HepG2 (cell line): ENCODE measurements at regions not wholly inside any gene's neighbourhood (a gene's known extent, or its start where the extent isn't known, plus 50 kb on each side); places are given as distances from the start of the nearest gene placed in this dataset.

ENCODE experiments used
- CENPX ChIP-seq: sonication (generic); formaldehyde crosslinking; IDR thresholded peaks from 2 replicates; pipeline ENCODE4 v1.9.0; 2021; ENCODE audit warnings: mild to moderate bottlenecking, missing genetic modification reagents, moderate library complexity
- GZF1 ChIP-seq: sonication (generic); formaldehyde crosslinking; IDR thresholded peaks from 2 replicates; pipeline ENCODE4 v1.5.1; 2020; ENCODE audit warnings: mild to moderate bottlenecking, missing genetic modification reagents
- HOXA9 ChIP-seq: sonication (generic); formaldehyde crosslinking; IDR thresholded peaks from 2 replicates; pipeline ENCODE4 v1.8.1; 2022; ENCODE audit warnings: missing genetic modification reagents, mild to moderate bottlenecking, moderate library complexity, borderline replicate concordance
- KDM3A ChIP-seq: IDR thresholded peaks from 2 replicates; pipeline ENCODE4 v1.6.1; 2018; ENCODE audit warnings: low read depth, missing compliant biosample characterization
- KDM5B ChIP-seq: sonication (generic); formaldehyde crosslinking; IDR thresholded peaks from 2 replicates; pipeline ENCODE4 v1.4.0; 2020; ENCODE audit warnings: missing genetic modification reagents, mild to moderate bottlenecking, borderline replicate concordance
- KDM6A ChIP-seq: IDR thresholded peaks from 2 replicates; pipeline ENCODE4 v1.6.1; 2016; ENCODE audit warnings: low read depth
- MEIS1 ChIP-seq: sonication (generic); formaldehyde crosslinking; IDR thresholded peaks from 2 replicates; pipeline ENCODE4 v1.9.0; 2021; ENCODE audit warnings: mild to moderate bottlenecking, missing genetic modification reagents, moderate library complexity, borderline replicate concordance
- NFE2 ChIP-seq: sonication (generic); formaldehyde crosslinking; IDR thresholded peaks from 2 replicates; pipeline ENCODE4 v1.4.0; 2020; ENCODE audit warnings: missing genetic modification reagents
- PRDM4 ChIP-seq: sonication (generic); formaldehyde crosslinking; IDR thresholded peaks from 2 replicates; pipeline ENCODE4 v1.9.0; 2021; ENCODE audit warnings: missing genetic modification reagents, borderline replicate concordance
- RARG ChIP-seq: sonication (generic); formaldehyde crosslinking; IDR thresholded peaks from 2 replicates; pipeline ENCODE4 v1.4.0; 2020; ENCODE audit warnings: low read depth, mild to moderate bottlenecking, missing genetic modification reagents
- RXRA ChIP-seq: sonication (generic); formaldehyde crosslinking; IDR thresholded peaks from 2 replicates; pipeline ENCODE4 v1.5.1; 2020; ENCODE audit warnings: missing genetic modification reagents
- SMYD3 ChIP-seq: sonication (generic); formaldehyde crosslinking; IDR thresholded peaks from 2 replicates; pipeline ENCODE4 v1.8.1; 2023; ENCODE audit warnings: mild to moderate bottlenecking, missing genetic modification reagents
- SP5 ChIP-seq: IDR thresholded peaks from 2 replicates; pipeline ENCODE4 v1.6.1; 2016; ENCODE audit warnings: low read depth, borderline replicate concordance
- THYN1 ChIP-seq: sonication (generic); formaldehyde crosslinking; IDR thresholded peaks from 2 replicates; pipeline ENCODE4 v1.8.1; 2023; ENCODE audit warnings: low read depth, mild to moderate bottlenecking, moderate library complexity, missing genetic modification reagents, borderline replicate concordance
- ZKSCAN1 ChIP-seq: fragments of 150-350 bp; IDR thresholded peaks from 2 replicates; pipeline ENCODE4 v1.6.1; 2014; ENCODE audit warnings: low read length
- ZNF136 ChIP-seq: sonication (generic); formaldehyde crosslinking; IDR thresholded peaks from 2 replicates; pipeline ENCODE4 v1.8.1; 2022; ENCODE audit warnings: low read depth, mild to moderate bottlenecking, moderate library complexity, missing genetic modification reagents
- ZNF414 ChIP-seq: sonication (generic); formaldehyde crosslinking; IDR thresholded peaks from 2 replicates; pipeline ENCODE4 v1.5.0; 2020; ENCODE audit warnings: missing genetic modification reagents
- ZSCAN30 ChIP-seq: sonication (generic); formaldehyde crosslinking; IDR thresholded peaks from 2 replicates; pipeline ENCODE4 v1.5.0; 2020; ENCODE audit warnings: mild to moderate bottlenecking, missing genetic modification reagents
- ZUFSP ChIP-seq: sonication (generic); formaldehyde crosslinking; IDR thresholded peaks from 2 replicates; pipeline ENCODE4 v1.9.0; 2021; ENCODE audit warnings: missing genetic modification reagents, mild to moderate bottlenecking, borderline replicate concordance
- TF ChIP-seq, protein P1 (sequence below): sonication (generic); formaldehyde crosslinking; IDR thresholded peaks from 2 replicates; pipeline ENCODE4 v1.5.0; 2020; ENCODE audit warnings: missing genetic modification reagents
- TF ChIP-seq, protein P2 (sequence below), 2 experiments: fragments of 450-650 bp in 1 of 2; sonication (generic) in 1 of 2; formaldehyde crosslinking; IDR thresholded peaks; 2 replicates each; pipeline versions ENCODE4 v1.5.0 to v1.8.0; 2020 to 2022; ENCODE audit warnings: mild to moderate bottlenecking in 1 of 2, missing genetic modification reagents in 1 of 2
- TF ChIP-seq, protein P3 (sequence below): sonication (generic); formaldehyde crosslinking; IDR thresholded peaks from 2 replicates; pipeline ENCODE4 v1.8.0; 2022; ENCODE audit warnings: missing genetic modification reagents, mild to moderate bottlenecking, borderline replicate concordance

GRCh38 chr13:112159575-112160547 lies 92.9 kb downstream of the SOX1 start (continued):
- TF ChIP-seq HOXA9 (CRISPR knock-in tag) (no peak), ZNF414 (CRISPR knock-in tag) (no peak), KDM5B (CRISPR knock-in tag) (no peak), PRDM4 (CRISPR knock-in tag) (no peak), RXRA (no peak), ZNF136 (CRISPR knock-in tag) (no peak), KDM6A (peak; percentile 59), MEIS1 (no peak), NFE2 (CRISPR knock-in tag) (no peak), KDM3A (CRISPR knock-in tag) (no peak), GZF1 (CRISPR knock-in tag) (no peak), SMYD3 (CRISPR knock-in tag) (no peak), CENPX (CRISPR knock-in tag) (no peak), ZSCAN30 (no peak), ZKSCAN1 (no peak), THYN1 (CRISPR knock-in tag) (no peak), SP5 (CRISPR knock-in tag) (peak; percentile 75), RARG (no peak), ZUFSP (CRISPR knock-in tag) (no peak)
- TF ChIP-seq, protein P1, sequence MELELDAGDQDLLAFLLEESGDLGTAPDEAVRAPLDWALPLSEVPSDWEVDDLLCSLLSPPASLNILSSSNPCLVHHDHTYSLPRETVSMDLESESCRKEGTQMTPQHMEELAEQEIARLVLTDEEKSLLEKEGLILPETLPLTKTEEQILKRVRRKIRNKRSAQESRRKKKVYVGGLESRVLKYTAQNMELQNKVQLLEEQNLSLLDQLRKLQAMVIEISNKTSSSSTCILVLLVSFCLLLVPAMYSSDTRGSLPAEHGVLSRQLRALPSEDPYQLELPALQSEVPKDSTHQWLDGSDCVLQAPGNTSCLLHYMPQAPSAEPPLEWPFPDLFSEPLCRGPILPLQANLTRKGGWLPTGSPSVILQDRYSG: no peak
- TF ChIP-seq, protein P2, sequence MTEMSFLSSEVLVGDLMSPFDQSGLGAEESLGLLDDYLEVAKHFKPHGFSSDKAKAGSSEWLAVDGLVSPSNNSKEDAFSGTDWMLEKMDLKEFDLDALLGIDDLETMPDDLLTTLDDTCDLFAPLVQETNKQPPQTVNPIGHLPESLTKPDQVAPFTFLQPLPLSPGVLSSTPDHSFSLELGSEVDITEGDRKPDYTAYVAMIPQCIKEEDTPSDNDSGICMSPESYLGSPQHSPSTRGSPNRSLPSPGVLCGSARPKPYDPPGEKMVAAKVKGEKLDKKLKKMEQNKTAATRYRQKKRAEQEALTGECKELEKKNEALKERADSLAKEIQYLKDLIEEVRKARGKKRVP (CRISPR knock-in tag; IDR thresholded peaks at IDR 0.05): no peak
- TF ChIP-seq, protein P3, sequence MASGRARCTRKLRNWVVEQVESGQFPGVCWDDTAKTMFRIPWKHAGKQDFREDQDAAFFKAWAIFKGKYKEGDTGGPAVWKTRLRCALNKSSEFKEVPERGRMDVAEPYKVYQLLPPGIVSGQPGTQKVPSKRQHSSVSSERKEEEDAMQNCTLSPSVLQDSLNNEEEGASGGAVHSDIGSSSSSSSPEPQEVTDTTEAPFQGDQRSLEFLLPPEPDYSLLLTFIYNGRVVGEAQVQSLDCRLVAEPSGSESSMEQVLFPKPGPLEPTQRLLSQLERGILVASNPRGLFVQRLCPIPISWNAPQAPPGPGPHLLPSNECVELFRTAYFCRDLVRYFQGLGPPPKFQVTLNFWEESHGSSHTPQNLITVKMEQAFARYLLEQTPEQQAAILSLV (CRISPR knock-in tag): no peak
